HG03342 (cell line): ENCODE measurements at regions not wholly inside any gene's neighbourhood (a gene's known extent, or its start where the extent isn't known, plus 50 kb on each side); places are given as distances from the start of the nearest gene placed in this dataset.

Experiments used
- ATAC-seq: cut with Tn5 transposase; IDR thresholded peaks from one replicate; pipeline ENCODE4 v1.9.1; 2021; ENCODE audit warnings: mild to moderate bottlenecking, moderate library complexity; ENCODE audit not compliant: unreplicated experiment

DNA sequence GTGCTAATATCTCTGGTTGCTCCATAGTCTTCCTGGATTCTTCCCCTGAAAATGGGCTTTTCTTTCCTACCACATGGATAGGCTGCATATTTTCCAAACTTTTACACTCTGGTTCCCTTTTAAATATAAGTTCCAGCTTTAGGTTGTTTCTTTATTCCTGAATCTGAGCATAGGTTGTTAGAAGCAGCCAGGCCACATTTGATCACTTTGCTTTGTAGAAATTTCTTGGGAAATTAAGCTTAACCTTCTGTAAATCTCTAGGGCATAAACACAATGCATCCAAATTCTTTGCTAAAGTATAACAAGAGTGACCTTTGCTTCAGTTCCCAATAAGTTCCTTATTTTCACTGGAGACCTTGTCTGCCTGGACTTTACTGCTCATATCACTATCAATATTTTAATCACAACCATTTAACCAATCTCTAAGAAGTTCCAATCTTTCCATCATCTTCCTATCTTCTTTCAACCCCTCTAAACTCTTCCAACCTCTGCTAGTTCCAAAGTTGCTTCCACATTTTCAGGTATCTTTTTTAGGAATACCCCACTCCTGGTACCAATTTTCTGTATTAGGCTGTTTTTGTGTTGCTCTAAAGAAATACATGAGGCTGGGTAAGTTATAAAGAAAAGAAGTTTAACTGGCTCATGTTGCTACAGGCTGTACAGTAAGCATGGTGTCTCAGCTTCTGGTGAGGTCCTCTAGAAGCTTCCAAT lies 389.6 kb upstream of the HS6ST1 start:
- no peak for ATAC-seq

DNA sequence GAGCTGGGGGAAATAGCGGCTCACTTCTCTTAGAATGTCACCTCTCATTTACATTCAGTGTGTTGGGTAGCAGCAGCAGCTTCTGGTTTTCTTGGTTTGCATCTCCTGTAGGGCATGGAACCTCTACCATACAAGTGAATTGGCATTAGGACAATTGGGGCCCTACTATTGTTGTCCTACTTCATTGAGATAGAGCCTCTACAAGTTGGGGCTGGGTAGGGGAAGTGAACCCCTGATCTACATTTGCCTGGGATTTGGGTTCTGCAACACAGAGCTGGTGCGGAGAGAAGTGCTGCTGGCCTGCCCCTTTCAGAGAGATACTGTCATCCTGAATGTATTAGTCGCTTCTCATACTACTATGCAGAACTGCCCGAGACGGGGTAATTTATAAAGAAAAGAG lies 391.6 kb upstream of the HS6ST1 start:
- ATAC-seq: no peak

DNA sequence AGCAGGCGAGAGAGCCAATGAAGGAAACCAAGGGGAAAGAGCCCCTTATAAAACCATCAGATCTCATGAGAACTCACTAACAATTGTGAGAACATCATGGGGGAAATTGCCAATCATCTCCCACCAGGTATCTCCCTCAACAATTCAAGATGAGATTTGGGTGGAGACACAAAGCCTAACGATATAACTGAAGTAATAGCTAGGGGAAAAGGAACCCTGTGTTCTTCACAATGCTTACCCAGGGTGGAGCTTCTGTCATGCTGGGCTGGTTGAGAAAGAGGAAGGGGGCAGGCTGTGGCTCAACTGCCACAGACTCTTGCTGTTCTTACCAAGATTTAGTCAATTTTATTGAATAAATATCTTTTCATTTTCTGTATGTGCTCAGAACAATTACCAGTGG lies 392.1 kb upstream of the HS6ST1 start:
- no peak for ATAC-seq

DNA sequence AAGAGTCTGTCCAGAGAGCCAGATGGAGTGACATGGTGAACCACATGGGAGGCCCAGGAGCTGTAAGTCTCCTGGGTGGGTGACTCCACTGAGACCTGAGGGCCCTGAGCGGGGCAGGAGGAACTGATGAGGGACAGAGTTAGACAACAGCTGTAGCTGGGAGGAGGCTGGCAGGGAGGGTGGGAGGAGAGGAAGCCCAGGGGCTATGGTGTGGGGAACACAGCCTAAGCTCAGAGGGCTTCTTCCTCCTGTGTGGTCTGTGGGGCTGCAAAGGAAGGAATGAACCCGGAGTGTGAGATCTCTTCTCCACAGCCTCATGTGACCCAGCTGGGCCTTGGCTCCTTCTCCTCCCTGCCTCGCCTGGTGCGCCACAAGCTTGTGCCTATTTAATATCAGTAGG lies 395.6 kb upstream of the HS6ST1 start:
- ATAC-seq: no peak

DNA sequence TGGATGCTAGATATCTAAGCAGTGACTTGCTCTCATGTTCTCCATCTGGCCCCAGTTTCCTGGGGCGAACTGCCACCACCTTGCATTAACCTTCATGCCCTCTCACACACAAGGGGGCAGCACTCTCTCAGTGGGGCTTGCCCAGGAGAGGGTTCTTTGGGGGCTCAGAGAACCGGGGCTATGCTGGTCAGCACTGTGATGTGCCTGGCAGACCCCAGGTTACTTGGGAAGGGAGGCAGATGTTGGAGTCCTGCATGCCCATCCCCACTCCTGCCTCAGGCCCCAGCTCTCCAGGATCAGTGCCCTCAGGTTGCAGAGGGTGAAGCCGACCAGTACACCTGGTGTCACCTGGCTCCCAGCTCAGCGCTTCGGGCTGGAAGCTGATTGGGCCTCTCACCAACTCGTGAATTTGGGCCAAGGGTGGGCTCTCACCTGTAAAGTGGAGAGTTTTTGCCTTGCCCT lies 396.2 kb upstream of the HS6ST1 start:
- no peak for ATAC-seq

DNA sequence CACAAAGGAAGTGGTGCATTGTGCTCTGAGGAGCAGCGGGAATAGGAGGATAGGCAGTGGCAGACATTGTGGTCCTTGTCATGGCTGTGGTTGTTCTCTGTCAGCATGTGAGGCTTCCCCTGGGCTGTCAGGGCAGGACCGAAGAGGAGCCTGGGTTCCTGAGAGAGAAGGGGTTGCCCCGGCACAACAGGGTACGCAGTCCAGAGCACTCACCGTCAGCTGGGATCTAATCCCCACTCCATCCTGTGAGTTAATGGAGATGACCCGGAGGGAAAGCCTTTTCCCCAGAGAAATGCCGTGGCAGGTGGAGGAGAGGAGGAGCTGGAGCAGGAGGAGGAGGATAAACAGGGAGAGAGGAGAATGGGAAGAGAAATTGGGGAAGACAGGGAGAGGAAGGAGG lies 396.7 kb upstream of the HS6ST1 start:
- no peak for ATAC-seq

DNA sequence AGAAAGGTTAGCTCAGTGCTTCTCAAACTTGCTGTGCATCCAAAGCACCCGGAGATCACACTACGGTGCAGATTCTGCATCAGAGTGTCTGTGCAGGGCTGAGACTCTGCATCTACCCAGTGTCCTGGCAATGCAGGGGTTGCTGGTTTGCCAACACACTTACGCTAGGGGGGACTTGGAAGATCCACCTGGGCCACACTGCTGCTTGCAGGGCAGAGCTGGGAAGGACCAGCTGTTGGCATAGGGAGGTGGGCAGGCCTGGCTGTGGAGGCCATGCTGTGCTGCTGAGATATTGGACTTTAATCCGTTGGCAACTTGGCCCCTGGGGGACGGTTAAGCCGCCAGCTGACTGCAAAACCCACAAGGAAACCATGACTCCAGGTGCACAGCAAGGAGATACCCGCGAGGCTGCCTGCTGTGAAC lies 397.6 kb upstream of the HS6ST1 start:
- ATAC-seq: no peak

DNA sequence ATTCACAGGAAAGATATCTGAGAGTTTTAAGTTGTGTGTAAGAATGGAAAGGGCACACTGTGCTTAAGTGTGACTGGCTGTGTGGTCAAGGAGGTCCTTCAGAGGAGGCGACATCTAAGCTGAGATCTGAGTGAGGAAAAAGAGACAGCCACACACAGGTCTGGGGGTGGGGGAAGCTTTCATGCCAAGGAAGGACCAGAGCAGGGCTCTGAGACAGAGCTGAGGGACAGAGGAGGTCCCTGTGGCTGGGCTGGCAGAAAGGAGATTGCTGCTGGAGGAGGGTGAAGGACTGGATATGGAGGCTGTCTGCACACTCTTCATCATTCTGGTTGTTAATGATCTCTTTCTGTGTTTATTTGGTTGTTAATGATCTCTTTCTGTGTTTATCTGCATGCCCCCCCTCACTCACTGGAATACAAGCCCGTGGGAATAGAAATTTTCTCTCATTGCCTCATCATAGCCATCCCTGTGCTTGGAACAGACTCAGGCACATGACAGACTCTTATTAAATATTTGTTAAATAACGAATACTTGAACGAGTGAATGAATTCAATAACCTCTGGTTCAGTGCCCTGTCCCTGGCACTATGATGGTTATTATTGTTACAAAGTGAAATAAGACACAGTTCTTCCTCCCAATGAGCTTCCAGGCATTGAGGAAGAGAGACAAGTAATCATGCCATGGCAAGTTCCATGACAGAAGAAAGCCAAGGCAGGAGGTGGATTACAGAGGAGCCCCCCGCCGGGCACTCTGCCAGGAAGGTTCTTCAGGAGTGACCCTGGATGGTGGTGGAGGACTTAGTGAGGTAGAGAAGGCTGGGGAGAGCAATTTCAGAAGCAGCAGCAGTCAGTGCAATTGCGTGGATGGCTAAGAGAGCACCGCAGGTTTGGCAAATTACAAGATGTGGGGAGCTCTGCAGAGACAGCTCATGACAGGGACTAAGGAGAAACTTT lies 399.4 kb upstream of the HS6ST1 start:
- no peak for ATAC-seq

DNA sequence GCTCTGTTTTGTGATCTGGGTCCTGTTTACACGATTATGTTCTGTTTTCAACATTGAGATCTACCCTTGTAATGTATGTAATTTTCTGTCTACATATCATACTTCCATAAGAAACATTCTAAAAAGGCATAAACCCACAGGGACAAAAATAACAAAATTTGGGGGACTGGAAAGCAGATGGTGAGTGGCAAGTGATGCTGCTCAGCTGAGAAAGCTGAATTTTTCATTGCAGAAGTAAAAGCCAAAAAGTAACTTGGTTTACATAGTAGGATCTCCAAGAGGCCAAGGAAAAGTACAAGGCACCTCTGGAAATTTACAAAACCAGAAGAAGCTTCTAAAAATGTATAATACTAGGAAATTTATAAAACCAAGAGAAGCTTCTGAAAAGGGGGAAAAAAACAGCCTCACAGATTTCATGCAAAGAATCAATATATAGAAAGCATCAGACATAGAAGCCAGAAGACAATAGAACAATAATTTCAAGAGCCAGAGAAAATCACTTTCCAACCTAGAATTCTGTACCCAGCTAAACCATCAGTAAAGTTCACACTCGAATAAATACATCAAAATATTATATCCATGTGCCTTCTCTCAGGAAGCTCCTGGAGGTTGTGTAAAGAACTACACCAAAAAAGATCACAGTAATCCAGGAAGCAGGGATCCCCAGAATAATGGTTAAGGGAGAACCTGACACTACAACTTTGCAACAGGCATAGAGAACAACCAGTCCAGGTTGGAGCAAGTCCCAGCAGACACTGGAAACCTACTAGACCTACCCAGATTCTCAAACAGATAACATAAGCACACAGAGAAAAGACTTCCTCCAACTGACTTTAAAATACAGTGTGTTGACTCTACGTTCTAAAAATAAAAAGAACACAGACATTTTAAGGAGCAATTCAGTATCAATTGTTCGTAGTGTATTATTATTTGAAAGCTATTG lies 401.7 kb upstream of the HS6ST1 start:
- ATAC-seq: no peak

DNA sequence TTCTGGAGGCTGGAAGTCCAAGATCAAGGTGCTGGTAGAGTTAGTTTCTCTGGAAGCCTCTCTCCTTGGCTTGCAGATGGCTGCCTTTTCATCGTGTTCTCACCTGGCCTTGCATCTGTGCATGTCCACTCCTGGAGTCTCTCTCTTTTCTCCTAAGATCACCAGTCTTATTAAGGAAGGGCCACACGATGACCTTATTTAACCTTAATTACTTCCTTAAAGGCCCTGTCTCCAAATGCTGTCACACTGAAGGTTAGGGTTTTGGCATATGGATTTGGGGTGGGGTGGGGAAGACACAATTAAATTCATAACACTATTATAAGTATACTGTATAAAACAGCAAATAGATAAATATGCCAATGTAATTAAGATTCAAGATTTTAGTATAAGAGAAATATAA lies 402.4 kb upstream of the HS6ST1 start:
- no peak for ATAC-seq

DNA sequence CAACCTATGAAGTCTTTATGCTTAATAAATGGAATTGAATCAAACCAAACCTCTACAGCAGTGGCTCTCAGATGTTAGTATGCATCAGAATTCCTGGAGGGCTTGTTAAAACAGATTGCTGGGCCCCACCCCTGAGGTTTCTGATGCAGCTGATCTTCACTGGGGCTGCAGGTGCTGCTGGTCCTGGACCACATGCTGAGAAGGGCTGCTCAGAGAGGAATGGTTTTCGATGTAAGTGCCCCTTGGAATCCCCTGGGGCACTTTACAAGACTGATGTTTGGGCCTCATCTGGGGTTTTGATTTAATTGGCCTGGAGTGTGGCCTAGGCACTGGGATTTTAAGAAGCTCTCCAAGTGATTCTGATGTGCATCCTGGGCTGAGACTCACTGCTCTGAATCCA lies 403.8 kb upstream of the HS6ST1 start:
- no peak for ATAC-seq

DNA sequence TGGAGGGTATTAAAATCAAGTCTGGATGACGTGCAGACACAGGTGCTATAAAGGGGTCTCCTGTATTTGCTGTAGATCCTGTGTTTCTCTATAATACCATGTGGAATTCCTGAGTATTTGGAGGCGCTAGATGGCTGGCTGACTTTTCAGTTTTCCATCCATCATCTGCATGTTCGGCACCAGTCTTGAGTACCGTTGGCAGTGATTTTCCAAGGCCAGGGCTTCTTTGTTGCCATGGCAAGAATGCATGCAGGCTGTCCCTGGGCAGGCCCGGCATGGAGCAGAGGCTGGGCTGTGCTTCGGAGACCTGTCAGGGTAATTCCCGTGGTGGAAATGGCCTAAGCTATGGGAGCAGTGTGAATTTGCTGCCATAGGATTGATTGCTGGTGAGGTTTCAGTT lies 405.9 kb upstream of the HS6ST1 start:
- ATAC-seq: no peak

DNA sequence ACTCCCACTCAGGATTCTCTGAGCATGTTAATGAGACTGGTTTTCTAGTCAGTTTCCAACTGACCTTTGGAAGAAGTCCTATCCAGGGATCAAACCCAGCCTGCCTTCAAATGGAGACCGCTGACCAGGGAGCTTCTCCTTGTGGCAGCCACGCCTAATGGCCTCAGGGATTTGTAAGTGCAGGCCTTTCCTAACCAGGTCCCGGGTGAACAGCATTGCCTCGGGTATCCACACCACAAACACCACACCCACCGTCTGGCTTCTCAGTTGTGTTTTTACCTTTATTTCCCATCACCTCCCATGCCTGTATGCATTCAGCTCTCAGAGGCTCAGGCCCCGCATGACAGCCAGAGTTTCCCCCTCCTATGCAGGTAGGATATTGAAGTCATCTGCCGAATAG lies 406.3 kb upstream of the HS6ST1 start:
- ATAC-seq: no peak

DNA sequence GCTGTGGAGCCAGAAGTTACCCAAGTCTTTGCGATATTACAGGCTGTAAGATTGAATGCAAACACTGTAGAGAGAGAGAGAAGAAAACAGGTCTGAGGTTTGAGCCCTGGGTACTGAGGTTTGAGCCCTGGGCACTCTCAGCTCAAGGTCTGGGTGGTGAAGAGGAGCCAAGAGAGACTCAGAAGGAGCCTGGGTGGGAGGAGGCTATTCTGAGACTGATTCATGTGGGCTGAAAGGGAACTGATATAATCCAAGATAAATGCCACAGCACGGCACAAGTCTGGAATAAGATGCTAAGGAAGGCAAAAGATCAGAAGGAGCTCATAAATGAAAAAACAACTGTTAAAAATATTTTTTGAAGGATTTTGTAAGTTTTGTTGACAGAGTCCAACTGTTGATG lies 407.6 kb upstream of the HS6ST1 start:
- no peak for ATAC-seq

DNA sequence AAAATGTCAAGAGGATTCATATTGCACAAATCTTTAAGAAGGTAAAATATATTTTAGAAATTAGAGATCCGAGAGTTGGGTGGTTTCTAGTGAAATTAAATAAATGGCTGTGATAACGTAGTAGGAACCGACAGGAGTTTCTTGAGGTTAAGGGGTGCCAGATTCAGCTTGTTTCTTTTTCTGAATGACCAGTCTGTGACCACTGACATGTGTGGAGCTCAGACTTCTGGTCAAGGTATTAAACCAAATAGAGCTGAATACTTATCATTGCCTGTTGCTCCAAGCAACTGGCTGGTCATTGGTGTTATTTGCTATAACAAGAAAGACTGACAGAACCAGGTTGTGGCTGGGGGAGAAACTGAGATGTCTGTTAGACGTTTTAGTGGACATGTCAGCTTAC lies 408.2 kb upstream of the HS6ST1 start:
- ATAC-seq: no peak

DNA sequence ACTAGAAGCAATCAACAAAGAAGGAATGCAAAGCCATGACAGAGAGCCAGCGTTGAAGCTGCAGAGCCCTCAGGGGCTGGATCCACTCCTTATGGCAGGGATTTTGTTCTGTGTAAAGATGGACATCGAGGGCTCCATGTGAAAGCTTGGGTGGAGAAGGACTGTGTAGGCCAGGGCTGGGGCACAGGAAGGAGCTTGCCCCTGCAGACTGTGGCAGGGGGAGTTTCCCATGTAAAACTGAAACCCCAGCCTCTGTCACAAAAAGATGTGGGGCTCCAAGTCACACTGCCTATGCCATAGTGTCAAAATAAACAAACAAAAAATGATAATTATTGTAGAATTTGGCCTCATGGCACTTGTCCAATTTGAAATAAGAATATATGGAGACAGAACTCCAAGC lies 408.7 kb upstream of the HS6ST1 start:
- ATAC-seq: peak; percentile 60

DNA sequence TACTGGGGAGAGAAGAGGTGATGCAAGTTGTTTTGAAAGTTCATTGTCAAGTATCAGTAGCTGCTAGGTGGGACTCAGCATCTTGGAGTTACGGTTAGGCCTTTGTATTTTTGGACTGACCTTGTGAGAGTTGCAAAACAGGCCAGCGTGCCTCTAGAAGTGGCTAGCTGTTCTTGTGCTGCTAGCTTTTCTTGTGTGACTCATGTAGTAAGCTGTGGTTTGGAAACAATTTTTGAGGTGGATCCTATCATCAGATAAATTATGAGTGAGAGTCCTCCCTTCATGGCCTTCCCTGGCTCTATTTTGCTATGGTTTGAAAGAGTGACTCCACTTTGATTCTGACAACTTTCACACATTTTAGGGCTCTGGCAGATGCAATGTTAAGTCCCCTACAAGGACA lies 409.2 kb upstream of the HS6ST1 start:
- no peak for ATAC-seq

DNA sequence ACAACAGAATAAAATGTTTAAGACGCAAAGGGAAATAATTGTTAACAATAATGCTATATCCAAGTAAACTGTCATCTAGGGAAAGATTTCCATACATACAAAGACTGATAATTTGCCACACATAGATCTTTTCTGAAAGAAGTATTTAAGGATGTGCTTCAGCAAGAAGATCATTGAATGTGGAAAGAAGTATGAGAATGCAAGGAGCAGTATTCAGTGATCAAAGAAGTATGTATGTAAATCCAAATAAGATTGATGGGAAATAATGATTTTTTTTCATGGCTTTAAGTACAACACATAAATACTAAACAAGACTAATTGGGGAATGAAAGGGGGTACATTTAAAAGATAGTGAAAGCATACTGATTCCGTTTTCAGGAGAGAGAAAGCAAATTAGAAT lies 410.4 kb upstream of the HS6ST1 start:
- no peak for ATAC-seq

DNA sequence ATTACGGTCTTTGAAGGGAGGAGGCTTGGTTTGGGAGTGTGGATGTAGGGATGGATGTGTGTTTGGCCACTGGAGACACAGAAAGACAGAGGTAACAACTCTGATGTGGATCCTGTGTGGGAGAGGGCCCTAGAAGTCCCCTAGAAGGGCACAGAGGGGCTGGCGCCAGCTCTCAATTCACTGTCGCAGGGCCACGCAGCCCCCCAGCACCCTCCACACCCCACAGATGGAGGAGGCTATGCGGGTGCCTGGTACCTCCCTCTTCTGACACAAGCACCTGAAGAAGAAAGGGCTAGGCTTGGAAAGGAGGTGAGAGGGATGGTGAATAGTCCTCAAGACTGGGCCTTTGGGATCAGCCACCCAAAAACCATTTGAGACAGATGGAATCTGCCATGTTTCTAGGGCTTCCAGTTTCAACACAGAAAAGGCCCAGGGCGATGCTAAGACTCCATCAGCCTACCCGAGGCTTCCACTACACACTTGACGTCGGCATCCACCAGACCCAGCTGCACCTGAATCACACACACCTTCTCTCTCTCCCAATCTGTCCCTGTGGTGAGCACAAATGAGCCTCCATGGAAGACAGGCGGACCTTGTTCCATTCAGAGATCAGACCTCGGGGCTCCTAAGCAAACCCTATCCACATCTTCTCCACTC lies 413.5 kb upstream of the HS6ST1 start:
- no peak for ATAC-seq

DNA sequence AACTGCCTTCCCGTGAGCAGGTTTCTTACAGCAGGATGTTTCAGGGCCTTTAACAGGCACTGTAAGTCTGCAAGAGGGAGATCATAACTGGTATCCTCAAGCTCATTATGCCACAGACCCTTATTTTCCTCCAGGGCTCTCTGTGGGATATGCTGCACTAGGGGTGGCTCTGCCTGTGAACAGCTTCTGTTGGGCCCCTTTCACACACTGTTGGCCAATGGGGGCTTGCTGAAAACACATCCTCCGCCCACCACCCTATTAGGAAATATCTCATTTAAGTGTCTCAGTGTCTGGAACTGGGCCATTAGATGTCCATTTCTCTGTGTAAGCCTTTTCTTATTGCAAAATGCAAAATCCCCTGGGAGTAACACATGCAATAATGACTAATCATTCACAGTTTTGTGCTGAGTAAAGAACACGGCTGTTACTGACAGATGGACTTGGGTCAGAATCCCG lies 414.3 kb upstream of the HS6ST1 start:
- ATAC-seq: peak; percentile 50
